NCI-H1105 (cell line): ENCODE measurements at regions not wholly inside any gene's neighbourhood (a gene's known extent, or its start where the extent isn't known, plus 50 kb on each side); places are given as distances from the start of the nearest gene placed in this dataset.
A peak's percentile ranks its signal among the peaks of the same experiment; 100 is the strongest.
"Not testable (repeated sequence)": the region's sequence is repeated elsewhere in the genome, so short reads cannot be mapped to it uniquely, and the experiment has no call there.

Experiments
- DNase-seq: peaks from one replicate; lab custom pipeline; 2025; lab: John Stamatoyannopoulos, UW

- no peak for DNase-seq
Measured at GRCh38 chr5:152608458-152608857, 203.4 kb upstream of the NMUR2 start.

GRCh38 chr5:152619756-152620155 lies 214.7 kb upstream of the NMUR2 start:
- no peak for DNase-seq

GRCh38 chr5:152622628-152623027 lies 217.5 kb upstream of the NMUR2 start:
- no peak for DNase-seq

GRCh38 chr5:152623951-152624350 lies 218.9 kb upstream of the NMUR2 start:
- DNase-seq, result no peak

- no peak for DNase-seq
Measured at GRCh38 chr5:152625696-152626095, 220.6 kb upstream of the NMUR2 start.

GRCh38 chr5:152631221-152631620 lies 226.1 kb upstream of the NMUR2 start:
- no peak for DNase-seq

- no peak for DNase-seq
Measured at GRCh38 chr5:152632360-152632759, 227.3 kb upstream of the NMUR2 start.

GRCh38 chr5:152634586-152634985 lies 229.5 kb upstream of the NMUR2 start:
- DNase-seq, result peak; percentile 29

- DNase-seq, result no peak
Measured at GRCh38 chr5:152638996-152639552, 234.0 kb upstream of the NMUR2 start.

- DNase-seq, result no peak
Measured at GRCh38 chr5:152641970-152642805, 237.1 kb upstream of the NMUR2 start.

- no peak for DNase-seq
Measured at GRCh38 chr5:152642880-152643279, 237.8 kb upstream of the NMUR2 start.

GRCh38 chr5:152644029-152644728 lies 239.1 kb upstream of the NMUR2 start:
- DNase-seq, result no peak

GRCh38 chr5:152649609-152650008 lies 244.5 kb upstream of the NMUR2 start:
- DNase-seq, result no peak

GRCh38 chr5:152650413-152650812 lies 245.3 kb upstream of the NMUR2 start:
- DNase-seq, result no peak

GRCh38 chr5:152659470-152659869 lies 254.4 kb upstream of the NMUR2 start:
- DNase-seq, result not testable (repeated sequence)

GRCh38 chr5:152673601-152674000 lies 268.5 kb upstream of the NMUR2 start:
- DNase-seq, result no peak

GRCh38 chr5:152674403-152674802 lies 269.3 kb upstream of the NMUR2 start:
- DNase-seq, result no peak

GRCh38 chr5:152676196-152676595 lies 271.1 kb upstream of the NMUR2 start:
- no peak for DNase-seq

- DNase-seq, result no peak
Measured at GRCh38 chr5:152683205-152683604, 278.1 kb upstream of the NMUR2 start.

- DNase-seq, result no peak
Measured at GRCh38 chr5:152686931-152687330, 281.9 kb upstream of the NMUR2 start.

- DNase-seq, result no peak
Measured at GRCh38 chr5:152688561-152689249, 283.6 kb upstream of the NMUR2 start.

GRCh38 chr5:152689250-152689711 lies 284.2 kb upstream of the NMUR2 start:
- DNase-seq, result no peak
